ENCODE measurements at regions not wholly inside any gene's neighbourhood (a gene's known extent, or its start where the extent isn't known, plus 50 kb on each side); places are given as distances from the start of the nearest gene placed in this dataset. TPM values are rescaled to one million over a fixed set of nuclear protein-coding genes. Genes with fewer than 3 reads are reported as not detected.

DNA sequence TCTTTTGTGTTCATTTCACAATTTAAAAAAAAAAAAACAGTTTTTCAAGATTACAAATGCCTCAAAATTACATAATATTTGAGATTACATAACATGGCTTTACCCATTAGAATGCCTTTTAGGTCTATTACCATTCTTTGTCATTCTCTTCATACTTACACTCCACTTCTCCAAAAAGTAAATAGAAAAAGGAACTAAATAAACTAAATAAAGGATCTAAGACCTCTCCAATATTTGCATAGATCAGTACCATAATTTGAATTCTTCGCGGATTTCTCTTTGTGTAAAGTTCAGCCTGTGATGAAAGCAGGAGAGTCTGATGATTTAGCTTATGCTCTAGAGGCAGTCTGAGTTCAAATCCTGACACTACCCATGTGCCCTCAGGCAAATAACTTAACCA lies 56.4 kb upstream of the C1GALT1 start:
- DNase-seq (no peak), ATAC-seq (no peak)
- intact Hi-C loops (cut with DNase I, micrococcal nuclease) = no loop called here
- TF ChIP-seq, protein P1, sequence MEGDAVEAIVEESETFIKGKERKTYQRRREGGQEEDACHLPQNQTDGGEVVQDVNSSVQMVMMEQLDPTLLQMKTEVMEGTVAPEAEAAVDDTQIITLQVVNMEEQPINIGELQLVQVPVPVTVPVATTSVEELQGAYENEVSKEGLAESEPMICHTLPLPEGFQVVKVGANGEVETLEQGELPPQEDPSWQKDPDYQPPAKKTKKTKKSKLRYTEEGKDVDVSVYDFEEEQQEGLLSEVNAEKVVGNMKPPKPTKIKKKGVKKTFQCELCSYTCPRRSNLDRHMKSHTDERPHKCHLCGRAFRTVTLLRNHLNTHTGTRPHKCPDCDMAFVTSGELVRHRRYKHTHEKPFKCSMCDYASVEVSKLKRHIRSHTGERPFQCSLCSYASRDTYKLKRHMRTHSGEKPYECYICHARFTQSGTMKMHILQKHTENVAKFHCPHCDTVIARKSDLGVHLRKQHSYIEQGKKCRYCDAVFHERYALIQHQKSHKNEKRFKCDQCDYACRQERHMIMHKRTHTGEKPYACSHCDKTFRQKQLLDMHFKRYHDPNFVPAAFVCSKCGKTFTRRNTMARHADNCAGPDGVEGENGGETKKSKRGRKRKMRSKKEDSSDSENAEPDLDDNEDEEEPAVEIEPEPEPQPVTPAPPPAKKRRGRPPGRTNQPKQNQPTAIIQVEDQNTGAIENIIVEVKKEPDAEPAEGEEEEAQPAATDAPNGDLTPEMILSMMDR (IDR thresholded peaks at IDR 0.05) = no peak
- Histone ChIP-seq H3K4me3 (no peak overlapping the region), H3K4me1 (ENCODE audit: low read depth) (peaks cover 3% of the 10 kb centered on the region), H3K36me3 (ENCODE audit: low read depth) (no peaks in the 10 kb centered on the region), H3K9me3 (no peaks in the 10 kb centered on the region)

DNA sequence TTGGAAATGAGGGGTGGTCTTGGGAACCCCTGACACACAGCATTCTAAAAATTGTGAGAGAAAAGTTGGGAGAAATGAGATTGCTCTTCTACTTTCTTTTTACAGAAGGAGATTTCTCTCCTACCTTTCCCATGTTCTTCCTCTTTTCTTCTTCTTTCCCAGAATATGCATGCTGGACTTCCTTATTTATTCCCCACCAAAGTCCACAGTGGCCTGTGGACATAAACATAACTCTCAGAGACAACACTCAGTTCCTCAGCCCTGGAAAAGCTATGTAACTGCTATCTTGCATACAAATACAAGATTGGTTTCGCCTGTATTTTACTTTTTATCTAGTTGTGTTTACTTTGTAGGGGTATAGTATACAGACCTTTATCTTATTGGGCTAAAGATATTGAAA lies 54.6 kb upstream of the C1GALT1 start:
- no peak for DNase-seq
- ATAC-seq = peak; percentile 58
- intact Hi-C loops (cut with DNase I, micrococcal nuclease) = no loop called here

DNA sequence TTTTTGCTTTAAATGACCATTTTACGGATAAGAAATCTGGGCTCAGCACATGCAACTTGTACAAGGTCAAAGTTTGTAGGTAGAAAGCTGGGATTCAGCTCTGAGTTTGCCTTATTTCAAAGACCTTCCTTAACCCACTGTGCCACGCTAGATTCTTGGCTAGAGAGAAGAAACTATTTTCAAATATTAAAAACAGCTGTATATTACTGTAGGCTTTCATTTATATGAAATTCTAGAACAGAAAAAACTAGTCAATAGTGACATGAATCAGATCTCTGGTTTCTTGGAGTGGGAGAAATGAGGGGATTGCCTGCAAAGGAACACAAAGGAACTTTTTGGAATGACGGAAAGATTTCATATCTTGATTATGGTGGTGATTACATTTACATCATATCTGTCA lies 53.0 kb upstream of the C1GALT1 start:
- H3K36me3 ChIP-seq (ENCODE audit: low read depth) = no peaks in the 10 kb centered on the region
- intact Hi-C loops (cut with DNase I, micrococcal nuclease) = no loop called here
- ATAC-seq = no peak
- TF ChIP-seq, protein P1 (IDR thresholded peaks at IDR 0.05) = no peak
- peaks cover 3% of the 10 kb centered on the region for H3K4me1 ChIP-seq (ENCODE audit: low read depth)
- H3K4me3 ChIP-seq = no peak overlapping the region
- no peaks in the 10 kb centered on the region for H3K9me3 ChIP-seq
- no peak for DNase-seq

More for the DNA sequence above, 54.6 kb upstream of the C1GALT1 start:
- H3K36me3 ChIP-seq (ENCODE audit: low read depth) = no peaks in the 10 kb centered on the region
- peaks cover 3% of the 10 kb centered on the region for H3K4me1 ChIP-seq (ENCODE audit: low read depth)
- no peaks in the 10 kb centered on the region for H3K9me3 ChIP-seq
- H3K4me3 ChIP-seq = no peak overlapping the region
- TF ChIP-seq, protein P1 (IDR thresholded peaks at IDR 0.05) = no peak

DNA sequence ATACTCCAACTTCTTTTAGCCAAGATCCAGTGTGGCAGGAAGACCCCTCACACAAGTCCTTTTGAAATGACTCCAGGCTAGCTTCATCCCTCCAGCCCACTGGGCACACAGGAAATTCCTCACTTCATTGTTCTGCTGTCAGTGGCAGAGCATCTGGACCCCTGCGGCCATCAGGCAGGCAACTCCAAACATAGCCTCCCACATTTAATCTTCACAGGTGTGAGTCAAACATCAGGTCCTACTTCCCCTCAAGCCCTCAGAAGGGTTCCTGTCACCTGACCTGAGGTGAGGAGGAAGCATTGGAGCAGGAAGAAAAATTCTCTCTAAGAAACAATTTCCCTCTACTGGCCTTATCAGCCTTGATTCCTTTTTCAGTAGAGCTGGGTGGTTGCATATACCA lies 51.1 kb upstream of the C1GALT1 start:
- intact Hi-C loops (cut with DNase I, micrococcal nuclease) = no loop called here
- DNase-seq (no peak), ATAC-seq (no peak)
- TF ChIP-seq, protein P1 (IDR thresholded peaks at IDR 0.05) = no peak
- no peak overlapping the region for H3K4me3 ChIP-seq
- H3K4me1 ChIP-seq (ENCODE audit: low read depth) = peaks cover 7% of the 10 kb centered on the region
- no peaks in the 10 kb centered on the region for H3K36me3 ChIP-seq (ENCODE audit: low read depth)
- H3K9me3 ChIP-seq = no peaks in the 10 kb centered on the region

Small RNA genes in the stretch of these regions (microRNA-seq; reads per million reads assigned to microRNA genes)
- not detected for gene MIR3683

Data from mucosa of descending colon (tissue), 3 donors.